GM21515 (cell line): ENCODE measurements at regions not wholly inside any gene's neighbourhood (a gene's known extent, or its start where the extent isn't known, plus 50 kb on each side); places are given as distances from the start of the nearest gene placed in this dataset.

Source experiments
- ATAC-seq: cut with Tn5 transposase; IDR thresholded peaks from one replicate; pipeline ENCODE4 v1.9.1; 2021; ENCODE audit not compliant: unreplicated experiment

DNA sequence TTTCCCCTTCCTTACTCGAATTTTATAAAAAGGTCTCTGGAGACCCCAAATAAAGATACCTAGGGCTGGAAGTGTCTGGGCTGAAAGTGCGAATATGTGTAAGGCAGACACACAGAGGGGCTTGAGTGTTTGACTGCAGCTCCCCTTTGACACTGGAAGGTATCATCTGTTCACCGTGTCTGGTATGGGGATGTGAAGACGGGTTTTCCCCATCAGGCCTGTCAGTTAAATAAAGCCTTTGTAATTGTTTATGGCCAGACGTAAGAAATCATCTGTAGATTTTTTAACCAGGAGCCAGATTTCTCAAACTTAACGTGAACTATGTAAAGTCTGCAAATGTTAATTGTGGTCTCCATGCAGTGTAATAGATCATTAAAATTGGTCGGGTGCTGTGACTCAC lies 1173.4 kb downstream of the AMY1C start:
- ATAC-seq: no peak

DNA sequence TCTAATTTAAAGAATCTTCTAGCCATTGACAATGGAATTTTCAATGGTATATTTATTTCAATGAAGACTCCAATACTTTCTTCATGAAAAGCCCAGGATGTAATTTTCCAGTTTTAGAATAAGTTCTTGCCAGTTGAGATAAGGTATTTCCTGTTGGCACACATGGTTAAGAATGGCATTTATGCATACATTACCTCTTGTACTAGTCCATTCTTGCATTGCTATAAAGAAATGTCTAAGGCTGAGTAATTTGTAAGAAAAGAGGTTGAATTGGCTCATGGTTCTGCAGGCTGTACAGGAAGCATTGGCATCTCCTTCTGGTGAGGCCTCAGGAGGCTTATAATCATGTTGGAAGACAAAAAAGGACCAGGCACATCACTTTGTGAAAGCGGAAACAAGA lies 1179.6 kb downstream of the AMY1C start:
- ATAC-seq: no peak

- no peak for ATAC-seq
Observed at GRCh38 chr1:104932030-104932915, 1182.6 kb downstream of the AMY1C start.

- ATAC-seq: no peak
Observed at GRCh38 chr1:104932949-104933679, 1183.4 kb downstream of the AMY1C start.

DNA sequence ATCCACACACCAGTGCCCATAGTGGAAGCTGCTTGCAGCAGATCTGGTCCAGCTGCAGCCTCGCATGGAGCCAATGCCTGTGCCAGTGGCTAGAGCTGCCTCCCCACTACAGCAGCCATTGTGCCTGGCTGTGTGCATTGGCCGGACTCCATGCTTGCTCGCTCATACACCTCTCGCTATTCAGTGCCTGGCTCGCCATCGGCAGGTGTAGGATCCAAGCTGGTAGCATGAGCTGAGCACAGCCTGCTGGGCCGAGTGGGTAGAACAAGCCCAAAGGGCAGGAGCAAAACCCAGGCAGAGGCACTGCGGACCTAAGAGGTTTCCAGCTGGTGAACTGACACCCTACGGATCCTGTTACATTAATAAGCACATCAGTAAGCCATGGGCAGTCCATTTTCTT lies 1184.1 kb downstream of the AMY1C start:
- no peak for ATAC-seq

DNA sequence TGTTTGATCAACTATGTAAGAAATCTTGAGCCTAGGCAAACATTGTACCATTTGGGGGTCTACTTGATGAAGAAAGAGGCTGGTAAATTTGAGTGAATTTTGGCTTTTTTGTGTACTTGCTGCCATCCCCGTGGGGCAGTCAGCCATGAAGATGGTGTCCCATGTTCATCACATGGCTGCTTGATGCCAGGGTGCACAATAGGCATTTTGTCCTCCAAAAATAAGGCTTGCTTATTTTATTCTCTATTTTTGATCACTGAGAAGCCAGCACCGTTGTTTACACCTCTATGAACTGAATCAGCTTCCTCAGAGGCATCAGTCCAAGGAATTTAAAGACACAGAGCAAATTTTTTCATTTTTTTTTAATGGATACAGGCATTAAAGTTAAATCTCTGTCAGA lies 1195.7 kb downstream of the AMY1C start:
- no peak for ATAC-seq

DNA sequence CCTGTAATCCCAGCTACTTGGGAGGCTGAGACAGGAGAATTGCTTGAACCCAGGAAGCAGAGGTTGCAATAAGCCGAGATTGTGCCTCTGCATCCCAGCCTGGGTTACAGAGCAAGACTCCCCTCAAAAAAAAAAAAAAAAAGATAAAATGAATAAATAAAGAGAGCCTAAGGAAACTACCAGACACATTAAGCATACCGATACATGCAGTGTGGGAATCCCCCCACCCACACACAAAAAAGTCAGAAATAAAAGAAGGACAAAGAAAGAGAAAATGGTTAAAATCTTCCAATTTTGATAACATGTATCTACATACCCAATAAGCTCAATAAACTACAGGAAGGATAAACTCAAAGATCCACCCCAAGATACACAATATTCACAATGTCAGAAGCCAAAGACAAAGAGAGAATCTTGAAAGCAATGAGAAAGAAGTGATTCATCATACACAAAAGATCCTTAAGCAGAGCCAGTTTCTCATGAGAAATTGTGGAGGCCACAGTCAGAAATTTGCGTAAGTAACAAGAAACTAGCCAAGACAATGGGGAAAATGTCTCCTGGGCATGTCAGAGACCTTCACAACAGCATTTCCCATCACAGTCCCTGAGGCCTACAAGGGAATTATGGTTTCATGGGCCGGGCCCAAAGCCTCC lies 1197.0 kb downstream of the AMY1C start:
- ATAC-seq: no peak

DNA sequence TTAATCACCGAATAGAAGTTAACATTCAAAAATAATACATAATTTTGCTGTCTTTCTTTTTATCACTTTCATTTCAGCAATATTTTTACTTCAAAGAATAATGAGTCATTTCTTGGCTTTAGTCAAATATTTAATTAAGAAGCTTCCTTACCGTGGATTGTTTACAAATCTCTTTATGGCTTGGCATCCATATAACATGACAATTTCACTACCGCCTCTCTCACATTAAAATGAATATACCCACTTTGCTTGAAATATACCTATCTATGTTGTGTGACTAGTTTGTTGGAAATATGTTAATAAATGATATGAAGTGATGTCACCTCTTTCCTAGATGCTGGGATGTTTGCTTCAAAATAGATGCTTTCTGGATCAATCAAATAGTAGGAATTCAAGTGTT lies 1203.9 kb downstream of the AMY1C start:
- ATAC-seq: no peak

DNA sequence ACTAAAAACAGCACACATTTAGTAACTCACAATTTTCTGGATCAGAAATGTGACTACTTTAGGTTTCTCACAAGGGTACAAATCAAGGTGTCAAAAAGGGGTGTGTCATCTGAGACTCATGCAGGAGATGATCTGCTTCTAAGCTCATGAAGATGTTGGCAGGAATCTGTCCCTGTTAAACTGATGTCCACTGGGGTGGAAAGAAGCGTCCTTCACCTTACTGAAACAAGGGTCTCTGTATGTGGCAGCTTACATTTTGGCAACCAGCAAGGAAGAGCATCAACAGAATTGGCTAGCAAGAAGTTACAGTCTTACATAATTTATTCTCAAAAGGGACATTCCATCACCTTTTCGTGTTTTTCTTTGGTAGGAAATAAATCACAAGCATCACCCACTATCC lies 1223.8 kb downstream of the AMY1C start:
- ATAC-seq: no peak

DNA sequence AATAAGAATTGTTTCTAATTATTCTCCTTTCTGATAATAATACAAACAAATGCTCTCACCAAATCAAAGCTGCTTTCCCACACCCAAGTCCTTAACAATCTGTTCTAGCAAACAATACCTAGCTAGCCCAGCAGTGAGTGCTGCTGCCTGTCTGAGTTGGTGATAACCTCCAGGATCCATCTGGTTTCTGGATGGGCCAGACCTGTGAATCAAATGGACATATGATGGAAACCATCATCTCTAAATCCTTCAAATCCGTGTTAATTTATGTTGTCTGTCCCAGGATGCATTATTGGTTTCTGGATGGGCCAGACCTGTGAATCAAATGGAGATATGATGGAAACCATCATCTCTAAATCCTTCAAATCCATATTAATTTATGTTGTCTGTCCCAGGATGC lies 1230.0 kb downstream of the AMY1C start:
- ATAC-seq: no peak

GRCh38 chr1:104987210-104987609 lies 1237.5 kb downstream of the AMY1C start:
- peak; percentile 98 for ATAC-seq

DNA sequence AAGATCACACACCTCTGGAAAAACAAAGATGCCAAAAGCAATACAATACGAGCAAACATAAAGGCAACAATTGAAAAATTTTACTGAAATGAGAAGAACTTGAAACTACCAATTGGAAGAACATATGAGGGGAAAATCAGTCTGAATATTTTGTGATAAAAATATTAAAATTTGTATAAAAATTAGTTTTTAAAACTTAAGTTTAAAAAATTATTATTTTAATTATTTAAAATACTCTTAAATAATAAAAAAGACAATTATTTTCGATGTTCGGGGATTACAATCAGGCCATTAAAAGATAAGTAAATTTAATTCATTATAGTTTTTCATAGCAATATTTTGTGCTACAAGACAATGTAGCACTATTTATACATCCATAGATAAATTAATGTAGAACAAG lies 1239.3 kb downstream of the AMY1C start:
- no peak for ATAC-seq

- no peak for ATAC-seq
Observed at GRCh38 chr1:104991702-104992101, 1242.0 kb downstream of the AMY1C start.

GRCh38 chr1:105000793-105001192 lies 1251.1 kb downstream of the AMY1C start:
- no peak for ATAC-seq

DNA sequence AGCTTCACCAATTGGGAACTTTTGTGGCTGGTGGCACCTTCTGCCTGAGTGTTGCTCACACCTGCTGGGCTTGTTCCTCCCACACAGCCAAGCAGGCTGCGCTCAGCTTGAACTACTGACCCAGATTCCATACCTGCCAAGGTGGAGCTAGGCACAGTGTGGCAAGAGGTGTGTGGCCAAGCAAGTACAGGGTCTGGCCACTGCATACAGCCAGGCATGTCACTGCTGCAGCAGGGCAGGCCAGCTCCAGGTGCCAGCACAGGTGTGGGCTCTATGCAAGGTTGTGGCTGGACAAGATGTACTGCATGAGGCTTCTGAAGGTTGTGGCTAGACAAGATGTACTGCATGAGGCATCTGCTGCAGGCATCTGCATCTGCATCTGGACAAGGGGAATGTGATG lies 1254.8 kb downstream of the AMY1C start:
- no peak for ATAC-seq

DNA sequence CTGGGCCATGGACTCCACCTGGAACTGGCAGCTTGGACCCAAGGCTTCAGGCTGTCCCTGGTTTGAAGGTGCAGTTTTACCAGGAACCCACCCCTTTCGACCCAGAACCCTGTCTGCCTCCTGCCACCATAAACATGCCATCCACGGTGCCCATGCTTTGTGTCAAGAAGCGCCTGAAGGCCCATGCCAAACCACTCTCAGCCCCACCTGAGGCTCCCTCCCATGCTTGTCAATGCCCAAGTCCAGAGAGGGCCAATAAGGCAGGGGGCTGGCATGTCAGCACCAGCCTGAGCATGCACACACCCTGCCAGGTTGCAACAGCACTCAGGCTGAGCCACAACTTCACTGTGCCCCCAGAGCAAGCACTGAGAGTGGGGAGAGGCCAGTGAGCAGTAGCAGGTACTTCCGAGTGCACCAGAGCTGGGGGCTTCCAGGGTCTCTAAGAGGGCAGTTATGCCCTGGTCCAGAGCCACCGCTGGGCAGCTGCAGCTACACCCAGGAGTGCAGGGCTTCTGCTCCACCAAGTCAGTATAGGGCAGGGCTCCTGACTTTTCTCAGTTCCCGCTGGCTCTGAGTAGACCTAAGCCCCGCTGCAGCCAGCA lies 1256.0 kb downstream of the AMY1C start:
- no peak for ATAC-seq

DNA sequence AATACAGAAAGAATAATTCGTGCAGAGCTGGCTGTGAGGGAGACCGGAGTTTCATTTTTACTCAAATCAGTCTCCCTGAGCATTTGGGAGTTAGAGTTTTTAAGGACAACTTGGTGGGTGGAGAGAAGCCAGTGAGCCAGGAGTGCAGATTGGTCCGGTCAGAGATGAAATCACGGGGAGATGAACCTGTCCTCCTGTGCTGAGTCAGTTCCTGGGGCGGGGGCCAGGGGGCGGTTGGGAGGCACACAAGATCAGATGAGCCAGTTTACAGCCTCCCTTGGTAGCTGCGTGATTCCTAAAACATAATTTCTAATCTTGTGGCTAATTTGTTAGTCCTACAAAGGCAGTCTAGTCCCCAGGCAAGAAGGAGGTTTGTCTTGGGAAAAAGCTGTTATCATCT lies 1267.9 kb downstream of the AMY1C start:
- no peak for ATAC-seq

DNA sequence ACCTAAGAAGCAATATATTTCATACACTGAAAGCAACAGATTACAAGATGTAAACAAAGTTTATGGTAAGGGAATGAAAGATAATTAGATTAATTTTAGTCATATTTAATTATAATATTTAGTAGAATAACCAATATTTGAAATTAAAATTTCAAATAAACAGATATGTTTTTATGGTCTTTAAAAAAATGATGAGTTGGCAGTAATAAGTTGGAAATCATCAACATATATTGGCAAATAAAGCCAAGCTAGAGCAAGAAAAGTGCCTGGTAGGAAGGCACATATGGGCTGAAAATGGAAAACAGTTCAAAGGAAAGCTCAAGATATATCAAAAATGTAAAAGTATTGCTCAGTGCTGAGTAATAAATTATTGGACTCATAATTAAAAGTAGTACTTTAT lies 1274.0 kb downstream of the AMY1C start:
- no peak for ATAC-seq

DNA sequence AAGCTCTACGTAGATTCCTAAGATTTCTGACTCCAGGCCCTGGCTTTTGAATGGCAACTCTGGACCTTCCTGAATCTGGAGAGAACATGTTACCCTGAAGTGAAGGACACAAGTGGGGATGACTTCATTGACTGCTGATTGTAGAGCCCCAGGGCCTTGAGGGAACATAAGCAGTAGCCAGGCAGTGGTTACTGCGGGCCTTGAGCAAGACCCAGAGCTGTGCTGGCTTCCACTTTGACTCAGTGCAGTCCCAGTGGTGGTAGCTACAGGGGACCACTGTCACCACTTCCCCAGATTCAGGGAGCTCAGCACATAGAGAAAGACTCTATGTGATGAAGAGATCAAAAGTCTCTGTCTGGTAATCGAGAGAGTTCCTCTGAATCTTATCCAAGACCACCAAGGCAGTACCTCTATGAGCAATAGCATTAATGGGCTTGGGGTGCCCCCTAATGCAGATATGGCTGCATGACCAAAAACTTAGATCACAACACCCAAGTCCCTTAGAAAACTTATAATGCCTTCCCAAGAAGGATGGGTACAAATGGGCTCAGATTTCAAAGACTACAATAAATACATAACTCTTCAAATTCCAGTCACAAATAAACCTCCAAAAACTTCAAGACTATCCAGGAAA lies 1278.3 kb downstream of the AMY1C start:
- ATAC-seq: no peak

DNA sequence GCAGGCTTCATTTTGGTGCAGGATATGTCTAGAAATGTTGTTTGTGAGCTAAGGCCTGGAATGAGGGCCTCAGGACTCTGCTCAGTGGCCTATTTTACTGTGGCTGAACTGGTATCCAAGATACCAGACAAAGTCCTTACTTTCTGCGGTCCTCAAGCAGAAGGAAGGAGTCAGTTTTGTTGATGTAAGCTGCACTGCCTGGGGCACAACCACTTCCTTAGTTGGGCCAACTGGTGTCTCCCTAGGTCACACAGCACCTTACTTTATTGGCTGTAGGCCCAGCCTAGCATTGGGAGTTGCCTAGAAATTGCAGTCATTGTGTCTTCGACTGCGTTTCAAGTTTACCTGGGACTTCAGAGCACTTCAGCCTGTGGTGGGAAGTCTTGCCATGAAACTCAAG lies 1322.7 kb downstream of the AMY1C start:
- ATAC-seq: no peak

- ATAC-seq: no peak
Observed at GRCh38 chr1:105072850-105073249, 1323.2 kb downstream of the AMY1C start.
